ENCODE measurements at regions not wholly inside any gene's neighbourhood (a gene's known extent, or its start where the extent isn't known, plus 50 kb on each side); places are given as distances from the start of the nearest gene placed in this dataset.

GRCh38 chr2:181821049-181821448 lies 70.5 kb upstream of the ITPRID2 start:
- H3K27me3 Mint-ChIP-seq, result no peaks in the 10 kb centered on the region
- no peak for TF ChIP-seq CTCF (IDR thresholded peaks at IDR 0.05; ENCODE audit: unreplicated experiment)
- no peaks in the 10 kb centered on the region for H3K36me3 Mint-ChIP-seq (ENCODE audit: insufficient read depth)
- no peak for DNase-seq (ENCODE audit: low spot score, unreplicated experiment)
- peak overlapping the region; percentile 40 for H3K27ac Mint-ChIP-seq
- H3K9me3 Mint-ChIP-seq (ENCODE audit: low read depth), result no peaks in the 10 kb centered on the region
- H3K4me1 Mint-ChIP-seq (ENCODE audit: low read depth), result peaks cover 7% of the 10 kb centered on the region
- H3K4me3 Mint-ChIP-seq (ENCODE audit: low read depth), result no peak overlapping the region

GRCh38 chr2:181822097-181822496 lies 69.4 kb upstream of the ITPRID2 start:
- no peaks in the 10 kb centered on the region for H3K36me3 Mint-ChIP-seq (ENCODE audit: insufficient read depth)
- no peak for DNase-seq (ENCODE audit: low spot score, unreplicated experiment)
- no peak overlapping the region for H3K4me3 Mint-ChIP-seq (ENCODE audit: low read depth)
- H3K4me1 Mint-ChIP-seq (ENCODE audit: low read depth), result peaks cover 7% of the 10 kb centered on the region
- H3K9me3 Mint-ChIP-seq (ENCODE audit: low read depth), result no peaks in the 10 kb centered on the region
- TF ChIP-seq CTCF (IDR thresholded peaks at IDR 0.05; ENCODE audit: unreplicated experiment), result no peak
- no peak overlapping the region for H3K27ac Mint-ChIP-seq
- no peaks in the 10 kb centered on the region for H3K27me3 Mint-ChIP-seq

- Mint-ChIP-seq H3K36me3 (ENCODE audit: insufficient read depth) (no peaks in the 10 kb centered on the region), H3K27ac (no peak overlapping the region), H3K4me3 (ENCODE audit: low read depth) (no peak overlapping the region), H3K9me3 (ENCODE audit: low read depth) (no peaks in the 10 kb centered on the region), H3K4me1 (ENCODE audit: low read depth) (peaks cover 7% of the 10 kb centered on the region), H3K27me3 (no peaks in the 10 kb centered on the region)
- no peak for DNase-seq (ENCODE audit: low spot score, unreplicated experiment)
- no peak for TF ChIP-seq CTCF (IDR thresholded peaks at IDR 0.05; ENCODE audit: unreplicated experiment)
These were observed 68.1 kb upstream of the ITPRID2 start for GRCh38 chr2:181823405-181823804.

- peaks cover 6% of the 10 kb centered on the region for H3K27me3 Mint-ChIP-seq
- no peaks in the 10 kb centered on the region for H3K4me1 Mint-ChIP-seq (ENCODE audit: low read depth)
- no peak for TF ChIP-seq CTCF (IDR thresholded peaks at IDR 0.05; ENCODE audit: unreplicated experiment)
- H3K9me3 Mint-ChIP-seq (ENCODE audit: low read depth), result no peaks in the 10 kb centered on the region
- no peak for DNase-seq (ENCODE audit: low spot score, unreplicated experiment)
- H3K27ac Mint-ChIP-seq, result no peak overlapping the region
- H3K4me3 Mint-ChIP-seq (ENCODE audit: low read depth), result no peak overlapping the region
- no peaks in the 10 kb centered on the region for H3K36me3 Mint-ChIP-seq (ENCODE audit: insufficient read depth)
These were observed 63.3 kb upstream of the ITPRID2 start for GRCh38 chr2:181828122-181828705.

GRCh38 chr2:181829230-181829629 lies 62.3 kb upstream of the ITPRID2 start:
- H3K9me3 Mint-ChIP-seq (ENCODE audit: low read depth), result no peaks in the 10 kb centered on the region
- no peaks in the 10 kb centered on the region for H3K4me1 Mint-ChIP-seq (ENCODE audit: low read depth)
- no peak overlapping the region for H3K4me3 Mint-ChIP-seq (ENCODE audit: low read depth)
- peaks cover 6% of the 10 kb centered on the region for H3K27me3 Mint-ChIP-seq
- no peak for TF ChIP-seq CTCF (IDR thresholded peaks at IDR 0.05; ENCODE audit: unreplicated experiment)
- no peaks in the 10 kb centered on the region for H3K36me3 Mint-ChIP-seq (ENCODE audit: insufficient read depth)
- no peak overlapping the region for H3K27ac Mint-ChIP-seq
- DNase-seq (ENCODE audit: low spot score, unreplicated experiment), result no peak

Measured in progenitor cell of endocrine pancreas (in vitro differentiated cells).